HFFc6 (cell line): ENCODE measurements at regions not wholly inside any gene's neighbourhood (a gene's known extent, or its start where the extent isn't known, plus 50 kb on each side); places are given as distances from the start of the nearest gene placed in this dataset.

Experiments used
- DNase-seq: peaks from one replicate; pipeline ENCODE4 v3.0.0-alpha.2; 2018
- H3K27ac Mint-ChIP-seq: 2 replicates; pipeline ENCODE4 v1.8.0; 2020; ENCODE audit warnings: mild to moderate bottlenecking, mixed read lengths
- H3K27me3 Mint-ChIP-seq: 2 replicates; pipeline ENCODE4 v1.8.0; 2021; ENCODE audit warnings: mild to moderate bottlenecking, moderate library complexity, mixed read lengths; ENCODE audit not compliant: insufficient read depth
- H3K36me3 Mint-ChIP-seq: 2 replicates; pipeline ENCODE4 v1.8.0; 2021; ENCODE audit warnings: low read depth, mixed read lengths
- H3K4me1 Mint-ChIP-seq: 2 replicates; pipeline ENCODE4 v1.8.0; 2020; ENCODE audit warnings: low read depth, mixed read lengths
- H3K4me3 Mint-ChIP-seq: 2 replicates; pipeline ENCODE4 v1.8.0; 2020; ENCODE audit warnings: mild to moderate bottlenecking, moderate library complexity, mixed read lengths
- H3K9me3 Mint-ChIP-seq: 2 replicates; pipeline ENCODE4 v1.8.0; 2020; ENCODE audit warnings: mild to moderate bottlenecking, mixed read lengths
- CTCF ChIP-seq: fragments of 200-600 bp; sonication (generic); IDR thresholded peaks from 2 replicates; pipeline ENCODE4 v1.5.0; 2021; ENCODE audit warnings: antibody characterized with exemption, mild to moderate bottlenecking

- peaks cover 47% of the 10 kb centered on the region for H3K9me3 Mint-ChIP-seq
- no peak for TF ChIP-seq CTCF
- no peak overlapping the region for H3K4me3 Mint-ChIP-seq
- no peaks in the 10 kb centered on the region; the same call in 1 of the 2 replicates for H3K27me3 Mint-ChIP-seq
- no peaks in the 10 kb centered on the region for H3K36me3 Mint-ChIP-seq
- no peak overlapping the region for H3K27ac Mint-ChIP-seq
- no peaks in the 10 kb centered on the region for H3K4me1 Mint-ChIP-seq
- no peak for DNase-seq
Observed at GRCh38 chr7:69395061-69395714, 203.1 kb upstream of the AUTS2 start.

- no peaks in the 10 kb centered on the region for H3K4me1 Mint-ChIP-seq
Observed at GRCh38 chr7:69398986-69399385, 199.3 kb upstream of the AUTS2 start.

GRCh38 chr7:69399401-69399800, 198.9 kb upstream of the AUTS2 start:
- H3K36me3 Mint-ChIP-seq = no peaks in the 10 kb centered on the region; the same call in 1 of the 2 replicates
- H3K4me1 Mint-ChIP-seq = no peaks in the 10 kb centered on the region
- H3K4me3 Mint-ChIP-seq = no peak overlapping the region
- no peak overlapping the region for H3K27ac Mint-ChIP-seq
- TF ChIP-seq CTCF = no peak
- peaks cover 39% of the 10 kb centered on the region for H3K9me3 Mint-ChIP-seq
- H3K27me3 Mint-ChIP-seq = no peaks in the 10 kb centered on the region; the same call in 1 of the 2 replicates
- DNase-seq = no peak

More at GRCh38 chr7:69398986-69399385, 199.3 kb upstream of the AUTS2 start:
- peaks cover 41% of the 10 kb centered on the region for H3K9me3 Mint-ChIP-seq
- no peak overlapping the region for H3K27ac Mint-ChIP-seq
- no peak overlapping the region for H3K4me3 Mint-ChIP-seq
- DNase-seq = no peak
- no peaks in the 10 kb centered on the region; the same call in 1 of the 2 replicates for H3K27me3 Mint-ChIP-seq
- TF ChIP-seq CTCF = no peak
- no peaks in the 10 kb centered on the region for H3K36me3 Mint-ChIP-seq

- Mint-ChIP-seq H3K27me3 (no peaks in the 10 kb centered on the region), H3K36me3 (no peaks in the 10 kb centered on the region; the same call in 1 of the 2 replicates), H3K27ac (no peak overlapping the region), H3K9me3 (peaks cover 40% of the 10 kb centered on the region), H3K4me3 (no peak overlapping the region), H3K4me1 (no peaks in the 10 kb centered on the region)
- TF ChIP-seq CTCF = no peak
- no peak for DNase-seq
Observed at GRCh38 chr7:69402696-69403095, 195.6 kb upstream of the AUTS2 start.

- Mint-ChIP-seq H3K9me3 (peaks cover 44% of the 10 kb centered on the region), H3K36me3 (no peaks in the 10 kb centered on the region; the same call in 1 of the 2 replicates), H3K4me3 (no peak overlapping the region), H3K4me1 (no peaks in the 10 kb centered on the region), H3K27ac (no peak overlapping the region), H3K27me3 (peaks cover 2% of the 10 kb centered on the region; the same call in 1 of the 2 replicates)
- DNase-seq = no peak
- no peak for TF ChIP-seq CTCF
Observed at GRCh38 chr7:69403169-69403568, 195.1 kb upstream of the AUTS2 start.
